ENCODE measurements at regions not wholly inside any gene's neighbourhood (a gene's known extent, or its start where the extent isn't known, plus 50 kb on each side); places are given as distances from the start of the nearest gene placed in this dataset.

GRCh38 chr18:37660658-37661057 is 95.1 kb upstream of the CELF4 start:
- no peak for TF ChIP-seq CTCF (conservative IDR thresholded peaks at IDR 0.05; ENCODE audit: low read depth, low read length)
- DNase-seq (ENCODE audit: low read depth), result no peak

GRCh38 chr18:37659906-37660305 is 94.3 kb upstream of the CELF4 start:
- DNase-seq (ENCODE audit: low read depth), result no peak
- no peak overlapping the region for H3K4me3 ChIP-seq (ENCODE audit: low read depth, low read length)
- TF ChIP-seq CTCF (conservative IDR thresholded peaks at IDR 0.05; ENCODE audit: low read depth, low read length), result no peak

More at GRCh38 chr18:37660658-37661057, 95.1 kb upstream of the CELF4 start:
- no peak overlapping the region for H3K4me3 ChIP-seq (ENCODE audit: low read depth, low read length)

DNA sequence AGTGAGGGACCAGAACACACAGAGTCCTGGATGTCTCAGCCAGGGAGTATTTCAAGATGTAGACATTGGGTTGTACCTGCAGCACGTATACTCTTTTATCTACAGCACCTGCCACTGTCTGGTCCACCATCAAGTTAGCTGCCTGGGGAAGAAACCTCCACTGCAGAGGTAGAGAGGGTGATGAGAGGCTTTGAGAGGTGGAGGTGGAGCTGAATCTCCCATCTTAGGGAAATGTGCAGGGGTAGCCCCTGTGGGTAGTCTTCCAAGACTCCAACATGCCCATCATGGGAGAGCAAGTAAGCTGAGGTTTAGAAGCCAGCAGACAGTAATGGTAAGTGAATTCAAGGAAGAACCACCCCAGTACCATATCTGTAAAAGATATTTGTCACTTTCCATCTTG is 93.3 kb upstream of the CELF4 start:
- H3K4me3 ChIP-seq (ENCODE audit: low read depth, low read length), result no peak overlapping the region
- TF ChIP-seq CTCF (conservative IDR thresholded peaks at IDR 0.05; ENCODE audit: low read depth, low read length), result no peak
- no peak for DNase-seq (ENCODE audit: low read depth)

DNA sequence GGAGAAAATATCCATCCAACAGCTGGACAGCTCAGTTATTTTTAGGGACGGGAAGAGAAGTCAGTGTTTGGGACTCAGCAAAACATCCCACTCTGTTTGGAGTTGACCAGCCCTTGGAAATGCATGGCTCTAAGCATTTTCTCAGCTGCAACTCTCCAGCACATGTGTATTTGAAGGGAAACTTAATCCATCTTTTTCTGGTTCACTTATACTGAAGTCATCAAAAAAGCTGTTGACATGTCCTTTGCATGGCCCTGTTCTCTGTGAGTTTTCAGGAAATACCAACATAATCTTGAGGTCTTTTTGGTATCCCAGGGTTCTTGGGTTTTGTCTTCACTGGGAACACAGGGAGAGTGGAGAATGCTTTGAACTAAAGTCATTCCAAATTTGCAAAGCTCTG is 91.9 kb upstream of the CELF4 start:
- DNase-seq (ENCODE audit: low read depth), result peak; percentile 5
- no peak for TF ChIP-seq CTCF (conservative IDR thresholded peaks at IDR 0.05; ENCODE audit: low read depth, low read length)
- H3K4me3 ChIP-seq (ENCODE audit: low read depth, low read length), result no peak overlapping the region

- TF ChIP-seq CTCF (conservative IDR thresholded peaks at IDR 0.05; ENCODE audit: low read depth, low read length), result no peak
- no peak for DNase-seq (ENCODE audit: low read depth)
These were observed 89.3 kb upstream of the CELF4 start for GRCh38 chr18:37654731-37655369.

GRCh38 chr18:37654034-37654433 is 88.4 kb upstream of the CELF4 start:
- H3K4me3 ChIP-seq (ENCODE audit: low read depth, low read length), result no peak overlapping the region
- DNase-seq (ENCODE audit: low read depth), result no peak
- TF ChIP-seq CTCF (conservative IDR thresholded peaks at IDR 0.05; ENCODE audit: low read depth, low read length), result no peak

More at GRCh38 chr18:37654731-37655369, 89.3 kb upstream of the CELF4 start:
- no peak overlapping the region for H3K4me3 ChIP-seq (ENCODE audit: low read depth, low read length)

DNA sequence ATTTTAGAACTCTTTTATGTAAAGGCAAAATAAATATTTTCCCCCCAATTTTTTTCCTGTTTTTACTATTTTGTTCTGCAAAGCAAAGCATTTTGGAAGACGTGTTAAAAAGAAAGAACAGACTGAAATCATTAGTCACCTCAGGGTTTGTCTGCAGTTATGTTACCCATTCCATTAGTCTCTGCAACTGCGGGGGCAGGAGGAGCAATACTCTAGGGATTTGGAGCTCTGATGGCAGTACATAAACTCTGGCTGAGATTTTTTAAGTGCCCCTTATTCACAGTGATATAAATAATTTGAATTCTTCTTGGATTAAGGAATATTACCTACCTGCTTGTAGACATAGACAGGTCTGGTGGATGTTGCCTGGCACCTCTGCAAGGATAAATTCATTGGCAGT is 88.0 kb upstream of the CELF4 start:
- no peak overlapping the region for H3K4me3 ChIP-seq (ENCODE audit: low read depth, low read length)
- no peak for TF ChIP-seq CTCF (conservative IDR thresholded peaks at IDR 0.05; ENCODE audit: low read depth, low read length)
- no peak for DNase-seq (ENCODE audit: low read depth)
